Stimulated activated CD8-positive, alpha-beta memory T cell treated with anti-CD3 and anti-CD28 coated beads, Interleukin-15, amount 100 ng/mL, for 4 hours (primary cell): ENCODE measurements at regions not wholly inside any gene's neighbourhood (a gene's known extent, or its start where the extent isn't known, plus 50 kb on each side); places are given as distances from the start of the nearest gene placed in this dataset.
"Not testable (repeated sequence)": the region's sequence is repeated elsewhere in the genome, so short reads cannot be mapped to it uniquely, and the experiment has no call there.

Experiments used
- DNase-seq, 2 donors: peaks; one replicate each; pipeline ENCODE4 v3.0.0-alpha.2; 2020; ENCODE audit warnings: low read depth in 2 of 2

DNA sequence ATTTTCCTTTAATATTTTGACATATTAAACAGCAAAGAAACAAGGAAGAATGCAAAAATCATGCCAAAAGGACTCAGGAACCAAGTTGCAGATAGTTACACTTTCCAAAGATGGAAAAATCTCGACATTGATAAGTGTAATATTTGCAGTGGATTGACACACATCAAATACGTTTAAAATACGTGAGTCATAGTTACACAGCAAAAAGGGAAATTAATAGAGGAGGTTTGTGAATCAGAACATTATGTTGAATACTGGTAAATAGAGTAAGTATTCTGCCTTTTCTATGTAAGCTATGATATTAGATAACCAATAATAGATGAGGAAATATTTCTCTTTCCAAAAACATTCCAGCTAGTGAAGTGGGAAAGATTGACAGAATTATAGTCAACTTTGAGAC is 1761.3 kb upstream of the IGFBP7 start:
- DNase-seq = no peak

DNA sequence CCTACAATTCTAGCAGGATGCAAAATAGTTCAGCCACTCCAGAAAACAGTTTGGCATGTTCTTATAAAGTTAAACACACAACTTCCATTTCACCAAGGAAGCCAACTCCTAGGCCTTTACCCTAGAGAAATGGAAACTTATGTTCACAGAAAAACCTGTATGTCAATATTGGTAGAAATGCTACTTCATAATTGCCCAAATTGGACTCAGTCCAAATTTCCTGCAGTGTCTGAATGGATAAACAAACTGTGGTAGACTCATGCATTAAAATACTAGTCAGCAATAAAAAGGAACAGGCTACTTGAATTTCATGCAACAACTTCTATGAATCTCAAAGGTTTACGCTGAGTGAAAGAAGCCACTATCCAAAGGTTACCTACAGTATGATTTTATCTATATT is 1738.8 kb upstream of the IGFBP7 start:
- no peak for DNase-seq

DNA sequence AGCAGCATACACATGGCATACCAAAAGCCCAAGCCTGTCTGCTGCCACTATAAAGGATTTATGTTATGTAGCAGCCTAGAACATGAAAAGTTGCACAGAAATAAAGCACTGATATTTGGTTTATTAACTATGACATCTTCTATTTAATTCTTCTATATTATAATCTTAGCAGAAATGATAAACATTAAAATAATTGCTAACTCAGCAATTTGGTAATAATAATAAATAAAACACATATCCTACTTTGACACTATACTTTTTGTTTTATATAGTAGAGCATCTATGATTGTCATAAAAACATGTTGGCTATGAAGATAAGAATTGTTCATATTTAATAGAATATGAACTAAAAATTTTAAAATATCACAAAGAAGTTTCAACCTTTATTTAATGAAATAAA is 1733.3 kb upstream of the IGFBP7 start:
- DNase-seq = no peak

DNA sequence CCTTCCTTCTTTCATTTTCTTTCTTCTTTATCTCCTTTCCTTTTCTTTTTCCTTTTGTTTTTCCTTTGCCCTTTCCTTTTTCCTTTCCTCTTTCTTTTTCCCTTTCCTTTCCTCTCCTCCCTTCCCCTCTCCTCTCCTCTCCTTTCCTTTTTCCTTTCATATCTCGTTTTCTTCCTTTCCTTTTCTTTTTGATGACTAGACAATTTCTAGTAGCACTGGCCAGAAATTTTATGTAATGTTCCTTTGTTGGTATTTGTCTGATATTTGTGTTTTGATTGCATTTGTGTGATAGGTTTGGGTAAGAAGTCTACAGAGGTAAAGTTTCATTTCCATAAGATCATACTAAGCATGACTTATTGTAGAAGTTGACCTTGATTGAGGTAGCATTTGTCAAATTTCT is 1722.9 kb upstream of the IGFBP7 start:
- DNase-seq = no peak

DNA sequence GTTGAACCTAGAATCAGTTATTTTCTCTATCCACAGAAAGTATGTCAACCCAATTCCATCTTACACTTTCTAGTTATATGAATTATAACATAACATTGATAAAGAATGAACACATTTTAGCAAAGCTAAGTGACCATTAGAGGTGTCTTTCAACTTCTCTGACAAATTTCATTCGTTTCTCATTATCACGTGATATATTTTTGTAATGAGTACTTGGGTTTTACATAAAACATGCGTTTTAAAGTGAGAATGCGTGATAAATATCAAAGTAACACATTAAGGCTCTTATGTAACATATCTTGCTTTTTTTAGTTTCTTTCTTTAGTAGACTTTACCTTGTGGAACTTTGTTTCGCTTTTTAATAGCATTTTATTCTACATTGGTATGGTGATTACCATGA is 1715.1 kb upstream of the IGFBP7 start:
- DNase-seq = no peak

DNA sequence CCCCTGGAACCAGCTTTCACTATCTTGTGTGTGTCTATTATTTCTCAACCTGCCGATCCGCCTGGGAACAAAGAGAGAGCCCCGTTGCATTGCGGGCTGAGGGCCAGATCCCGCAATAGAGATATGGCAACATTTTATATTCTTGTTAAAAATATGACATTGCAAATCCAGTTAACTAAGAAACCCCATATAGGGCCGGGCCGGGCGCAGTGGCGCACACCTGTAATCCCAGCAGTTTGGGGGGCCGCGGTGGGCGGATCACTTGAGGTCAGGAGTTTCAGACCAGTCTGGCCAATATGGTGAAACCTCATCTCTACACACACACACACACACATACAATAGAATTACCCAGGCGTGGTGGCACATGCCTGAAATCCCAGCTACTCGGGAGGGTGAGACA is 1708.4 kb upstream of the IGFBP7 start:
- not testable (repeated sequence) for DNase-seq

DNA sequence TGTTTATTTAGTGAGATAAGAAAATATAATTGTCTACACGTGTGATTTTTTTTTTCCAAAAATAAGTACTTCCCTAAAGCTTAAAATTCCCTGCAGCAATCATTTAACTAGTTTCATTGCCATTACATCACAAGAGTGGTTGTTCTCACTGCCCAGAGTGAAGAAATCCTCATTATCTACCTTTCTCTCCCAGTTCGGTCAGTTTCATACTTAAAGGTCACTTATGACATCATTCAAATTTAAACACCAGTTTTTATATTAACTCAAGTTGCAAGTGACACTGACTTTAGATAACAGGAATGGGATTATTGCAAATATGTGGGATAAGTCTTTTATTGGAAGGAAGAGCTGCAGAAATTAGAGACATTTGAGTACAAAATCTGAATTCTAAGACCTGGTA is 1699.8 kb upstream of the IGFBP7 start:
- DNase-seq = no peak

DNA sequence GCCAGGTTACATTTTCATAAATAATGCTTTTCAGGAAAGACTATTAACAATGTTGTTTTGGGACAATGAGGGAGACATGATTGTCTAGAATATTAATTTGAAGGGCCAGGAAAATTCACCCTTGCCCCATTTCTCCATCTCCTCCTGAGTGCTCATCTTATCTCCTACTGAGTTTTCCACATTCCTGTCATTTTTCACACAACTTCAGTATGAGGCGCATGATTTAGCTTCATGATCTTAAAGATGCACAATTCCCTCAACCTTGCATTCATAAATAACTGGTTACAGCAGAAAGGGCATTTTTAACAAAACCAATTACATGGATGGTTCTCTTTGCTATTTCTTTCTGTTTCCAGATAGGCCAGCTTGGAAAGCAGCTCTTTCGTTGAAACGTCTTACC is 1699.2 kb upstream of the IGFBP7 start:
- no peak for DNase-seq

DNA sequence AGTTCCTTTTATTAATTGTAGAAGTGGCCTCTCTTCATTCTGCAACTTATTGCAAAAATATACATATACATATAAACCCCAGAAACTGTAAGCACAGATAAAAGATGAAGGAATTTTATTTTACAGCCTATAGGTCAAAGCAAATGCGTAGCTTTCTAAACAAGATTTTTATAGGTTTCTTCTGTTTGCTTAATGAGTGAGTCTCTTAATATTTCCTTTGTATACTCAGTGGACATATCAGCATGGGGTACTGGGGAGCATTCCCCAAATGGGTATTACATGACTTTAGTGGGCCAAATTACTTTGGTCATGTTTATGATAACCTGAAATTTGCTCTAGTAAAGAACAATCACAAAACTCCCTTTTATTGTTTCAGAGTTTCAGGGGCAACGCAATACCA is 1698.6 kb upstream of the IGFBP7 start:
- DNase-seq = no peak

DNA sequence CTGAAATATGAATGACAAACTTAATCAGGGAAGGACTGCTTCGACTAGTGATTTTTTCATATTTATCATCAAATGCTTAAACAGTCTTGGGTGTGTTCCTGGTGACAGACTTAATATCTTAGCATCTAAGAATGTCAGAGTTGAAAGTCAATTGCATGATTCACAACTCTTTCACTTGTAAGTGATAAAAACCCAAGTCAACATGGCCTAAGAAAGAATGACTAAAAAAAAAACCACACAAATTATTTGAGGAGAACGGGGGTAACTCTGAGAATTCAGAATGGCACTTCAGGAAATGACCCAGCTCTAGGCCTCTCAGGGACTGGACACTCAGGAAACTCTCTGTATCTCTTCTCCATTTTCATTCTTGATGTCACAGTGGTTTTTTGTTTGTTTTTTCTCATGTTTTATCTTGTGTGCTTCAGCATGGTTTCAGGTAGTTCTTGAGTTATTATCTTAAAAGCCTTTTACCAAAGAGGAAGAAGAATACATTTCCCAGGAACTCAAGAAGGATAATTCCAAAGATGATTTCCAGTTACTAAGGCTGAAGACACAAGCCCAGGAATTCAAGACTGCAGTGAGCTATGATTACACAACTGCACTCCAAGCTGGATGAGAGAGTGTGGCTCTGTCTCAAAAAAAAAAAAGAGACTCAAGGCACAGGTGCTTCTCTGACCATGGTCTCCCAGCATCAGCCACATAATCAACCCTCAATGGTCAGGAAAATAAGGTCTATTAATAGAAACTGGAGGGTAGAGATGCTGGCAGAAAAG is 1697.8 kb upstream of the IGFBP7 start:
- DNase-seq = no peak

DNA sequence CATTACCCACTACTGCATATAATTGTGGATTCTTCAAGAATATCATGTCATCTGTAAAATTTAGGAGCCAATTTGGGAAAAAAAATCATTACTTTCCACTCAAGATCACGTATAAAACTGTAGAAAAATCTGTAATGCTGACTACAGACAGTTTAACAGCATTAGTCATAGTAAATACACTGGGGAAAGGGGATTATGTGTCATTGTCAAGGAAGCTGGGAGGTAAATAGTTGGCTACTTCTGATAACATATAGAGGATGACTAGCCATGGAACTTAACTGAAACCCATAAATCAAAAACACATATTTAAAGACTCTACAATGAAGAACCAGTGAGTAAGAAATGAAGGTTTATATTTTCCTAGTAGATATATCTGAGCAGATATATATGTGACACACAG is 1666.4 kb upstream of the IGFBP7 start:
- no peak for DNase-seq

DNA sequence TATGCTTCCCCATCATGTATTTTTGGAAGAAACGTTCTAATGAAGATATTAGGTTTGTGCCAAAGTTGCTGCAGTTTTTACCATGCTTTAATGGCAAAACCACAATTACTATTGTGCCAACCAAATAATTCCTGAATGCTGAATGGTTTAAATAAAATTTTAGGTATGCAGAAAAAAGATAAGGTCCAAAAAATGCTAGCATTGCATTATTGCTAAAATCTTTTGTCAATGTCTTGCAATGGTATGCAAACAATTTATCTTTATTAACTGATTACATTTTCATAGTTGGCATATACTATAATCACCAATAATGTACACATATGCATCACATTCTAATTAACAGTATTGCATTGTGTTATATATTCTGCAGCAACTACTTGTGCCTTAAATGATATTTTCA is 1657.4 kb upstream of the IGFBP7 start:
- DNase-seq = no peak

DNA sequence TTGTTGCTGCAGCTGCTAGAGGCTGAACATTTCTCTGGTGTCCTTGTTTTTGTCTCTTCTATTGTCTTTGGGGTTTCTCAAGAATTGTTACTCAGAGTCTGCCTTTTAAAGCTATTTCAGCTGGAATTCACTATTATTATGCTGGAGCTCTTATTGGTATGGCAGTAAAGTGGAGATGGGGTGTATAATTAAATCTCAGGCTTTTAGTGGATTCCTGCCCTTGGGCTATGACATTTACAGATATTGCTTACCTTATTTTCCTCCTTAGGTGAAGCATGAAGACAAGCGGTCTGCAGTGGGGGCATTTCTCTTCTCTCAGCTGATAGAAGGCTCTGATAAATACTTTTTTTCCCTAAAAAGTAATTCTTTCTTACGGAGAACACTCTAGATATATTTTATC is 1656.6 kb upstream of the IGFBP7 start:
- DNase-seq = no peak

DNA sequence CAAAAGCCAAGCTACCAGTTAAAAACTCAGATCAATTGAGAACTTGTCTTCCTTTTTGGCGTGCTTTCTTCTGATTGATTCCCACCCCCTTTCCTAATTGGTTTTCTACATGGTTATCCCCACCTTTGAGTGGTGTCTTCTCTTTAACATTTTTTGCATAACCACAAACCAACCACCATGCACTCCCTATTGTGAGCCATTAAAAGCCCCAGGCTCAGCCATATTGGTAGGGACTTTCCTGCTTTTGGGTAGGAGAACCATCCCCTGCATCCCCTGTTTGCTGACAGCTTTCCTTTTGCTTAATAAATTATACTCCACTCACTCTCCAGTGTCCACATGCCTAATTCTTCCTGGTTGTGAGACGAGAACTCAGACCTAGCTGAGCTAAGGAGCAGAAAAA is 1651.4 kb upstream of the IGFBP7 start:
- DNase-seq = no peak

DNA sequence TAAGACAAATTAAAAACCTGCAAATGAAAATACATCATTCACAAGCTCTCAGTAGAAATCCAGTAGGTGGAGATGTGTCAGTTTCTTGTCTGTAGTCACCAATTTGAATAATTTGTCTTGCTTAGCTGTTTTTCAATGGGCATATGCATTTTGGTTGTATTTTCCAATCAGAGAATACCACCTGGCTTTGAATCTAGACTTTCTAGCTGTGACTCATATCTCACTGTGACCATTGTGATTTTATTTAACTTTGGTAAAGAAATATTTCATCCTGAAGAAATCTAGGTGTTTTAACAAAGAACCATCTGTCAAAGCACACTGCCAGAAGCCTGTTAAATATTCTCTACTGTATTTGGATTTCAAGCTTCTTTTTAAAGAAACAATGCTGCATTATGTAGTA is 1650.6 kb upstream of the IGFBP7 start:
- no peak for DNase-seq

DNA sequence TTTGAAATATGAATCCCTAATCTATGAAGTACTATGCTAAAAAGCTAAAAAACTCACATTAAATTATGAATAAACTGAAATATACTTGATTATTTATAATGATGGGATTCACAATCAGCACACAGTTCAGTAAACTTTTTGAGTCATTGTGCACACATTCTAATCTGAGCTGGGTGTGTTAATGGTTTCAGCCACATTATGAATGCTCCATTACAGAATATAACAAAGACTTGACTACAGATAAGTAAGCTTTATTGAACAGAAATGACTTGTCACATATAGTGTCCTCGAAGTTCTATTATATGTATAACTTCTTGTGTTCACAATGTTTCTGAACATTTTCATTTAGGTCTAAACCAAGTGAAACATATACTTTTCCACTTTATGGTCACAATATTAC is 1649.9 kb upstream of the IGFBP7 start:
- no peak for DNase-seq

DNA sequence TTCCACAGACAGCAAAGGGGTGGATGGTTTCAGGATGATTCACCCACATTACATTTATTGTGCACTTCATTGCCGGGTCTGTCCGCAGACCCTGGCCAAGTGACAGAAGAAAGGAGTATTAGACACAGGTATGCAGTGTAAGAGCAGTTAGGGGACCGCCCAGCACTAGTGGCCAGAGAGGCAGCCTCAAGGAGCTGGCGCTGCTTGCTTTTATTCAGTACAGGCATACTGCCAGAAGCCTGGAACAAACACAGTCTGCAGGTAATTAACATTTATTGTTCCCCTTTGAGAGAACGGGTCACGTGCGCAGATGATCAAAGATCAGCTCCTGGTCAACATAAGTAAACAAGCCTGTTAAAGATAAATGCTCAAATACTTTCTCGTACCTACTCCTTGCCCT is 1639.0 kb upstream of the IGFBP7 start:
- no peak for DNase-seq

DNA sequence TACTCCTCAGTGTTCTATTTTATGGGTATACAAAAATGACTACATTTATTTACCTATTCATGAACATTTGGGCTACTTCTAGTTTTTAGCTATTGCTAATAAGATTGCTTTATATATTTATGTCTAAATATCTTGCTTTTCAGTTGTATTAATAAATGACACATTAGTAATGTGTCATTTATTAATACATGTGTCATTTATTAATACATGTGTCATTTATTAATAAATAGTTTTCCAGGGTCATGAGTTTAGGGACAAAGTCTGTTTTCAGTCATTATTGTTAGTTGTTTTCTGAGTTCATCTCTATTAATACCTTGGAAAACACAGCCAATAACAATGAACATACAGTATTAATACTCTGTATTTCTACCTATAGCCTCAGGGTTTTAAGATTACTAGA is 1630.7 kb upstream of the IGFBP7 start:
- DNase-seq = no peak

DNA sequence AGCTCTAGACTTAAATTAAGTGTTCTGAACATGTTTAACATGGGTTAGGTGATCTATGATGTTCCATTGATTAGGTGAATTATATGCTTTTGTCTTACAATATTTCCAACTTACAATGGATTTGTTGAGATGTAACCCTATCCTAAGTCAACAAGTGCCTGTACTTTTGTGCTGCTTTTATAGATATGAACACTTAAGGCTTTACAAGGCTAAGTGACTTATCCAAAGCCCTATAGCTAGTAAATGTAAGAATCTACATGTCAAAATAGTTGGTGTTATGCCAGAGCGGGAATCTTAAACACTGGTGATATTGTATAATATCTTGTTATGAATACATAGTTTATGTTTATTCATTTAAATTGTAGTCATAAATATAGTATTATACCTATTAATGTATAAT is 1629.1 kb upstream of the IGFBP7 start:
- no peak for DNase-seq

DNA sequence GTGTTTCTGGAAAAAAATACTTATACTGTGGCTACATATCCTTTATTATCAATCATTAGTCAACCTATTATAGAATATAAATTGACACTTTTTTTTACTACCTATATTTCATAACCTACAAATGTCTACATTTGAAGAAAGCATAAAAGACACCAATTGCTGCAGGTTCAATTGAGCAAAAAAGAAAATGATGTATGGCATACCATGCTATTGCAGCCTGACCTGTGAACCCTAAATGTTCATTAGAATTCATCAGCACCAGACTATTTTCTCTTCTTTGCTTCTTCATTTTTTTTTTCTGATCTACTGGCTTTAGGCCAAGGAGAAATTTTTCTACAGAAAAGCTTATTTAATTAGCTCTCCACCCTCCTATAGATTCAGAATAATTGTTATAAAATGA is 1628.2 kb upstream of the IGFBP7 start:
- no peak for DNase-seq

DNA sequence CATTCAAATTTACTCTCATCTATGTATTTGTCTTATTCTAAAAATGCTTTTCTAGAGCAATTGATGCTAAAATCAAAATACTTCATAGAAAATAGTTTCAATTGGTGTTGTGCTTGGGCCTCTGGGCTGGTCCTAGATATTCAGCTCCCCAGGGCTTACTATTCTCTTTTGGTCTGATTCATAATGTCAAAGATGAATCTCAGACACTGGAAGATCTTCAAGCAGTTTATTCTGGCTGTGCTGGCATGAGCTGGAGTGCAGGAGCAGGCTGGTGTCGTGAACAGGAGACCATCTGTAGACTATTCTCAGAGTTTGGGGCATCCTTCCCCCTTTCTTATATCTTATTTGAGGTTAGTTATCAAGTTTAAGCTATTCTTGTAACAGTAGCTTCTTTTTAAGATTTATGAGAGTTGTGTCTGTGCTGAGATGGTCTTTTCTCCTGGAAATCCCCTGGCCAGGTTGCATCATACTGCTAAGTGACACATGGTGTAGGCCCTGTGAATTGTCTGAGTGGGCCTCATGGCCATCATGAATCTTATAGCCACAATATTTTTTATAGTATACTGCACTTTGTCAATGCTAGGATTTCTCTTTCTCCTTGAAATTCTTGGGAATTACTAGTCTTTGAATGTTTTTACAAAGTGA is 1624.0 kb upstream of the IGFBP7 start:
- no peak for DNase-seq

DNA sequence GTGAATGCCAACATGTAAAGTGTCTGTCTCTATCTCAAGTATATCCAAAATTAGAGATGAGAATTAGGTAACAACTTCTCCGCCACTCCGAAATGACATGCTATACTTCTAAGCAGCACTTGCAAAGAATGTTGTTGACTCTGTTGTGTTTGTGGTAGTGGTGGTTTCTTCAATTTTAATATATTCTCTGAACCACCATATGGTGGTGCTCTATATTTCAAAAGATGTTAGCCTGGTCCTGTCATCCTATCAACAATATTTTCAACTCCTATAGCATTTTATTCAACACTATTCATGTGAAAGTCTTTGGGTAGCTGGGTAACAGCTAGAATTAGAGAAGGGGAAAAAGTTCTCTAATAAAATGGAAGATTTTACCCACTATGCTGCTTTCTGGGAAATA is 1622.8 kb upstream of the IGFBP7 start:
- no peak for DNase-seq

DNA sequence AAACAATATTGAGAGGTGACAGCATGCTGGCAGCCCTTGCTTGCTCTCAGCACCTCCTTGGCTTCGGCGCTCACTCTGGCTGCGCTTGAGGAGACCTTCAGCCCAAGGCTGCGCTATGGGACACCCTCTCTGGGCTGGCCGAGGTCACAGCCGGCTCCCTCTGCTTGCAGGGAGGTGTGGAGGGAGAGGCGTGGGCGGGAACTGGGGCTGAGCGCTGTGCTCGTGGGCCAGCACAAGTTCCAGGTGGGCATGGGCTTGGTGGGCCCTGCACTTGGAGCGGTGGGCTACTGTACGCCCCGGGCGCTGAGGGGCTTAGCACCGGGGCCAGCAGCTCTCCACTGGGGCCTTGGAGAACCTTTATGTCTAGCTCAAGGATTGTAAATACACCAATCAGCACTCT is 1613.8 kb upstream of the IGFBP7 start:
- DNase-seq = no peak

DNA sequence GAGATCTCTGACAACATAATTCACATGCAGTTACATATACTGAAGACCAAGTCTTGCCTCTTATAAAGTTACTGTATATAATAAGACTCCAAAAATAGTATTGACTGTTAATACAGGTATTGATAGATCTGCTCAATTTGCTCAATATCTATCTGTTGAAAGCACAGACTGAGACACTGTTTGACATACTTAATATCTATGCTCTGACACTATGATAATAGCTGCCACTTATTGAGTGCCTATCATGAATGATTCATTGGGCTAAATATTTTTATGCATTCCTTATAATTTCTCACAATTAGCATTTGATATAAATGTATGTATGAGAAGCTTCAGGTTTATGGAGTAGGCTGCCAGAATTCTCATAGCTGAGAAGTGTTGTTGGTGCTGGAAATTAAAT is 1600.9 kb upstream of the IGFBP7 start:
- DNase-seq = no peak
